ENCODE measurements at regions not wholly inside any gene's neighbourhood (a gene's known extent, or its start where the extent isn't known, plus 50 kb on each side); places are given as distances from the start of the nearest gene placed in this dataset.

DNA sequence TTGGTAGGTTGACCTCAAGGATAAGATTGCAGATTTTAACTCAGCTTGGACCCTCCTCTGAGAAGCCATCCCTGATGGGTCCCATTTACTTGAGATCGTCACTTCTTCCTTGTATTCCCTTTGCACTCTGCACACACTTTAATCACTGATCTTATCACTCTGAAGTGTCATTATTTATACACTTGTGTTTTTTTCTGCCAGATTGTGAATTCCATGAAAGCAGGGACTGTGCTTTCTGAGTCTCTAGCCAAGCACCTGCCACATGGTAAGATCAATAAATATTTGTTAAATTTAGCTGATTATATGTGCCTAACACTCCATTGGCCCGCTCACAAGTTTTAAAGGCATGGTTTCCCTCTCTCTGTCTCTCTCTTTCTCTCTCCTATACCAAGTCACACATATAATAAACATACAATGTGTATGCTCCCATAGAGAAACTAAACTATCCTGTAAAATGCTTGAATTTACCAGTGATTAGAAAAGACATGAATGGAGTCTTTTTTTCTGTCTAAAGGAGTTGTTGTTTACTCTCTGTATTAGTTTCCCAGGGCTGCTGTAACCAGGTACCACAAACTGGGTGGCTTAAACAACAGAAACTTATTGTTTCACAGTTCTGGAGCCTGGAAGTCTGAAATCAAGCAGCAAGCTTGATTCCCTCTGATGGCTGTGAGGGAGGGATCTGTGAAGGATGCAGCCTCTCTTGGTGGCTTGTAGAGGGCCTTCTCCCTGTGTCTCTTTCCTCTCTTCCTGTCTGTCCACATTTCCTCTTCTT, 105.2 kb upstream of the GADD45A start:
- Histone ChIP-seq H3K4me3 (ENCODE audit: low read depth, low read length) (no peak overlapping the region), H3K27me3 (ENCODE audit: control insufficient read depth, insufficient read depth, low read length) (no peaks in the 10 kb centered on the region), H3K36me3 (ENCODE audit: control insufficient read depth, insufficient read depth, low read length) (no peaks in the 10 kb centered on the region)
- FAIRE-seq (no peak), DNase-seq (ENCODE audit: low read depth) (no peak)
- TF ChIP-seq, protein P1, sequence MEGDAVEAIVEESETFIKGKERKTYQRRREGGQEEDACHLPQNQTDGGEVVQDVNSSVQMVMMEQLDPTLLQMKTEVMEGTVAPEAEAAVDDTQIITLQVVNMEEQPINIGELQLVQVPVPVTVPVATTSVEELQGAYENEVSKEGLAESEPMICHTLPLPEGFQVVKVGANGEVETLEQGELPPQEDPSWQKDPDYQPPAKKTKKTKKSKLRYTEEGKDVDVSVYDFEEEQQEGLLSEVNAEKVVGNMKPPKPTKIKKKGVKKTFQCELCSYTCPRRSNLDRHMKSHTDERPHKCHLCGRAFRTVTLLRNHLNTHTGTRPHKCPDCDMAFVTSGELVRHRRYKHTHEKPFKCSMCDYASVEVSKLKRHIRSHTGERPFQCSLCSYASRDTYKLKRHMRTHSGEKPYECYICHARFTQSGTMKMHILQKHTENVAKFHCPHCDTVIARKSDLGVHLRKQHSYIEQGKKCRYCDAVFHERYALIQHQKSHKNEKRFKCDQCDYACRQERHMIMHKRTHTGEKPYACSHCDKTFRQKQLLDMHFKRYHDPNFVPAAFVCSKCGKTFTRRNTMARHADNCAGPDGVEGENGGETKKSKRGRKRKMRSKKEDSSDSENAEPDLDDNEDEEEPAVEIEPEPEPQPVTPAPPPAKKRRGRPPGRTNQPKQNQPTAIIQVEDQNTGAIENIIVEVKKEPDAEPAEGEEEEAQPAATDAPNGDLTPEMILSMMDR (IDR thresholded peaks at IDR 0.05; ENCODE audit: insufficient read depth, low read length, severe bottlenecking), result no peak

DNA sequence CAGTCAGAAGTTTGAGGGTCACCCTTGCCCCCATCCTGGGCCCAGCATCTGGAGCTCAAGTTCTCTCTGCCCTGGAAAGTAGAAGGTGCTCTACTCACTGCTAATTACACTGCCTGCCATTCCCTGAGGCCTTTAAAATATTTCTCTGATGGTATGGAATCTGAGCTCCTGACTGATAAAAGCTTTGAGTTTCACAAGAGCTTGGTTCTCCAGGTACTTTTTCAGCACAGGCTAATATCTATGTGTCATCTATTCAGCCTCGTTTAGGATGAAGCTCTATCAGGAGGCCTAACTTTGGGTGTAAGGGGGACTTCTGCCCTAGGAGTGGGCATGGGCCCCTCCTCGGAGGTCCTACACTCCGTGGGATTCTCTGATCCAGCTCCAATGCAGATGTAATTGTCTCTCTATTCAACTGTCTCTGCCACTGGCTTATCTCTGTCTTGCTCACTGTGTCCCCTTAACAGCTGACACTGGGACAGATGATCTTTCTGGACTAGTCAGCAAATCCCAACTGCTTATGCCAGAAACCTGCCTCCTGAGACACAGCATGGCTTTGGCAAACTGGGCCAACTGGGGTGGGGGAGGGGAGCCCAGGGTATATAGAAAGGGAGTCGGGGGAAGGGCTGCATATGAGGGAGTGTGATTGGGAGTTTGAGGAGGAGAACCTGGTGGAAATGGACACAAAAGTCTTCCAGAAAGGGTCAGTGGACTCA, 104.2 kb upstream of the GADD45A start:
- FAIRE-seq (peak; percentile 18), DNase-seq (ENCODE audit: low read depth) (peak; percentile 87)
- H3K36me3 ChIP-seq (ENCODE audit: control insufficient read depth, insufficient read depth, low read length), result no peaks in the 10 kb centered on the region
- no peak overlapping the region for H3K4me3 ChIP-seq (ENCODE audit: low read depth, low read length)
- TF ChIP-seq, protein P1 (IDR thresholded peaks at IDR 0.05; ENCODE audit: insufficient read depth, low read length, severe bottlenecking), result no peak
- no peaks in the 10 kb centered on the region for H3K27me3 ChIP-seq (ENCODE audit: control insufficient read depth, insufficient read depth, low read length)

DNA sequence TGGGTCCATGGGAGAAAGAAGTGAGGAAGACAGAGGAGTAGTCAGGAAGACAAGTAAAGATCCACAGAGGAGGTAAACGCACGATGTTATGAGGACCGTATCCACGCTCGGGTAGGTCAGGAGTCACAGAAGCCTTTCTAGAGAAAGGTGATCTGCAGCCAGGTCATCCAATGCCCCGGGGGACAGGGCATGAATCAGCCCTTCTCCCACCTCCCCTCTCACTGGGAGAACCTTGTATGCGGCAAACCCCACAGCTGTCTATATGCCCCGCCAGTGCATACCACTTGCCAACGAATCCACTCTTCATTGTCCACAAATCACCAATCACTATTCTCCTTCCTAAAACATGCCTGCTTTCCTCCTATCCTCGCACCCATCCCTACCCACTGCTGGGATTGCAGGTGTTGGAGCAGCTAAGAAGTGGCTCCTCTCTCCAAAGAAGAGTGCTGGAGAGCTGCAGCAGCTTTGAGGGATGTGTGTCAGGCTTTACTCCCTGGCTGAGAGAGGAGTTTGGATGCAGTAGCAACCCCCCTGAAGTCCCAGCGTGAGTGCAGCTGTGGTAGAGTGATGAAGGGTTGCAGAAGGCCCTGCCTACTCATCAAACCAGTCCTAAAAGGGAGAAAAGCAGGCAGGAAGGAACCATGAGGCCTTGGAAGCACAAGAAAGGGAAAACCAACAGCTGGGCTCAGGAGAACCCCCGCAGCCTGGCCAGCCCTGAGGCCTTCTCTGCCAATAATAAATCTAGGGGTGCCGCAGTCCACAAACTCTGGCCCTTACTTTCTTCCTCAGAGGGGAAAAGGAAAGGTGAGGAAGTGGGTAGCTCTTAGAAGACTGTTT, 102.2 kb upstream of the GADD45A start:
- TF ChIP-seq, protein P1 (IDR thresholded peaks at IDR 0.05; ENCODE audit: insufficient read depth, low read length, severe bottlenecking), result no peak
- Histone ChIP-seq H3K36me3 (ENCODE audit: control insufficient read depth, insufficient read depth, low read length) (no peaks in the 10 kb centered on the region), H3K4me3 (ENCODE audit: low read depth, low read length) (no peak overlapping the region), H3K27me3 (ENCODE audit: control insufficient read depth, insufficient read depth, low read length) (no peaks in the 10 kb centered on the region)
- DNase-seq (ENCODE audit: low read depth) (no peak), FAIRE-seq (peak; percentile 83)

DNA sequence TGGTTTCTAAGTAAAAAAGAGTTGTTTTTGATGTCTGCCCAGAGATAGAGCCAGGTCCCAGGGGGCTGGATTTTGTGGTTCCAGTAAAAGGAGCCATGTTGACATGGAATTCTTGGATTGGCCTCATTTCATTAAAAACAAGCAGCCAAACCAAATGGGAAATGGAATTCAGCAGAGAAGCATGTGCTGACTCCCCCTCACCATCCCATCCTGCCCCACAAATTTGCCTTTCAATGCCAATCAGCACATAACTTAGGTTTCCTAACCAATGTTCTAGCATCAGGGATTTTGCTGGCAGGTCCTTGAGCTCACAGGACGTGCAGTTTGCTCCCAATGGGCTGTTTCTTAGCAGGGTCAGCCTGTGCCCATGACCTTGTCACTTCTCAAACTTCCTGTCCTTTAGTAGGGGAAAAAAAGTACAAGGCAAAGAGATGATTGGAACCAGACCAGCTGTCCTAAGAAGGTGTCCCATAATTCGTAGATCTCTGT, 101.5 kb upstream of the GADD45A start:
- FAIRE-seq (no peak), DNase-seq (ENCODE audit: low read depth) (no peak)
- Histone ChIP-seq H3K36me3 (ENCODE audit: control insufficient read depth, insufficient read depth, low read length) (no peaks in the 10 kb centered on the region), H3K4me3 (ENCODE audit: low read depth, low read length) (no peak overlapping the region), H3K27me3 (ENCODE audit: control insufficient read depth, insufficient read depth, low read length) (no peaks in the 10 kb centered on the region)
- TF ChIP-seq, protein P1 (IDR thresholded peaks at IDR 0.05; ENCODE audit: insufficient read depth, low read length, severe bottlenecking), result no peak

DNA sequence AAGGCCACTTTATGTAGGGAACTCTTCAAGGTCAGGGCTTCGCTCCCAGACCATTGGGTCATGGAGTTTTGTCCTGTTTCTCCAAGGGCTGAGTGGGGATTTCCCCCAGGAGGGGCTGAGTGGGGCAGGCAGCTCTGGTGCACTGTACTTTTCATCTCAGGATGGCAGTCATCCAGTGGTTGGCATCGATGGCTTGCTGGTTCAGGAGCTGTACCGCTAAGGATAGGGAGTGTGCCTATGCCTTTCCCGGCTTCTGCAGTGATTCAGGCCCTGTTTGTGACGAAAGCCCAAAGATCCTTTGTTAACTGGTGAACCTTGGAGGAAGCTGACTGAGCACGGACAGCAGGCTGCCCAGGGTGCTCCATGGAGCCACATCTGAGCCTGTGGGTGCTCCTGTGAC, 100.1 kb upstream of the GADD45A start:
- DNase-seq (ENCODE audit: low read depth), result no peak
- Histone ChIP-seq H3K27me3 (ENCODE audit: control insufficient read depth, insufficient read depth, low read length) (no peaks in the 10 kb centered on the region), H3K36me3 (ENCODE audit: control insufficient read depth, insufficient read depth, low read length) (no peaks in the 10 kb centered on the region), H3K4me3 (ENCODE audit: low read depth, low read length) (no peak overlapping the region)
- TF ChIP-seq, protein P1 (IDR thresholded peaks at IDR 0.05; ENCODE audit: insufficient read depth, low read length, severe bottlenecking), result no peak
- no peak for FAIRE-seq
